ENCODE measurements at regions not wholly inside any gene's neighbourhood (a gene's known extent, or its start where the extent isn't known, plus 50 kb on each side); places are given as distances from the start of the nearest gene placed in this dataset.

GRCh38 chr18:57887543-57888383 lies 84.6 kb upstream of the ATP8B1 start:
- TF ChIP-seq, protein P1, sequence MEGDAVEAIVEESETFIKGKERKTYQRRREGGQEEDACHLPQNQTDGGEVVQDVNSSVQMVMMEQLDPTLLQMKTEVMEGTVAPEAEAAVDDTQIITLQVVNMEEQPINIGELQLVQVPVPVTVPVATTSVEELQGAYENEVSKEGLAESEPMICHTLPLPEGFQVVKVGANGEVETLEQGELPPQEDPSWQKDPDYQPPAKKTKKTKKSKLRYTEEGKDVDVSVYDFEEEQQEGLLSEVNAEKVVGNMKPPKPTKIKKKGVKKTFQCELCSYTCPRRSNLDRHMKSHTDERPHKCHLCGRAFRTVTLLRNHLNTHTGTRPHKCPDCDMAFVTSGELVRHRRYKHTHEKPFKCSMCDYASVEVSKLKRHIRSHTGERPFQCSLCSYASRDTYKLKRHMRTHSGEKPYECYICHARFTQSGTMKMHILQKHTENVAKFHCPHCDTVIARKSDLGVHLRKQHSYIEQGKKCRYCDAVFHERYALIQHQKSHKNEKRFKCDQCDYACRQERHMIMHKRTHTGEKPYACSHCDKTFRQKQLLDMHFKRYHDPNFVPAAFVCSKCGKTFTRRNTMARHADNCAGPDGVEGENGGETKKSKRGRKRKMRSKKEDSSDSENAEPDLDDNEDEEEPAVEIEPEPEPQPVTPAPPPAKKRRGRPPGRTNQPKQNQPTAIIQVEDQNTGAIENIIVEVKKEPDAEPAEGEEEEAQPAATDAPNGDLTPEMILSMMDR (IDR thresholded peaks at IDR 0.05), result no peak
- no peak for TF ChIP-seq POLR2AphosphoS5 (IDR thresholded peaks at IDR 0.05)
- no peak for TF ChIP-seq POLR2A (IDR thresholded peaks at IDR 0.05)

Data from breast epithelium (tissue), 3 donors.